CD8-positive, alpha-beta memory T cell (primary cell): ENCODE measurements at regions not wholly inside any gene's neighbourhood (a gene's known extent, or its start where the extent isn't known, plus 50 kb on each side); places are given as distances from the start of the nearest gene placed in this dataset.

Experiments
- CTCF ChIA-PET: fragments of 350-600 bp; sonication (Branson Sonifier 250); formaldehyde crosslinking; loops from one replicate; lab custom pipeline; 2021; ENCODE audit warnings: antibody characterized with exemption; lab: Charles Lee
- POLR2A ChIA-PET: fragments of 350-600 bp; sonication (Branson Sonifier 250); formaldehyde crosslinking; loops from one replicate; lab custom pipeline; 2021; ENCODE audit warnings: antibody characterized with exemption; lab: Charles Lee
- DNase-seq, 5 donors: peaks; one replicate each; pipeline versions ENCODE4 v3.0.0 to v3.0.0-alpha.2; 2020 to 2022; ENCODE audit warnings: mixed read lengths in 1 of 5
- H3K27ac ChIP-seq: one replicate; pipeline ENCODE4 v1.7.0; 2013; ENCODE audit warnings: low read depth, mild to moderate bottlenecking, low read length, moderate library complexity
- H3K27me3 ChIP-seq: 2 replicates; pipeline ENCODE4 v1.7.0; 2013; ENCODE audit warnings: low read length, mild to moderate bottlenecking; ENCODE audit not compliant: insufficient read depth, poor library complexity, severe bottlenecking
- H3K36me3 ChIP-seq: 2 replicates; pipeline ENCODE4 v1.7.0; 2013; ENCODE audit warnings: mild to moderate bottlenecking, low read length, moderate library complexity; ENCODE audit not compliant: insufficient read depth
- H3K4me1 ChIP-seq: 2 replicates; pipeline ENCODE4 v1.7.0; 2013; ENCODE audit warnings: mild to moderate bottlenecking, low read length, moderate library complexity; ENCODE audit not compliant: insufficient read depth
- H3K4me3 ChIP-seq: 2 replicates; pipeline ENCODE4 v1.7.0; 2013; ENCODE audit warnings: mild to moderate bottlenecking, low read length
- H3K9me3 ChIP-seq: 2 replicates; pipeline ENCODE4 v1.7.0; 2013; ENCODE audit warnings: mild to moderate bottlenecking, low read length
- H3K27ac Mint-ChIP-seq, 8 donors: one replicate each; pipeline ENCODE4 v1.8.0; 2020 to 2021; ENCODE audit warnings: mixed read lengths in 8 of 8, mild to moderate bottlenecking in 6 of 8, inconsistent platforms in 3 of 8, moderate library complexity in 3 of 8
- H3K27me3 Mint-ChIP-seq, 2 donors: one replicate each; pipeline ENCODE4 v1.8.0; 2020 to 2021; ENCODE audit warnings: mixed read lengths in 2 of 2, mild to moderate bottlenecking in 1 of 2, moderate library complexity in 1 of 2
- H3K36me3 Mint-ChIP-seq, 3 donors: one replicate each; pipeline ENCODE4 v1.8.0; 2020 to 2021; ENCODE audit warnings: mixed read lengths in 3 of 3, inconsistent platforms in 1 of 3, mild to moderate bottlenecking in 1 of 3
- H3K4me1 Mint-ChIP-seq, 3 donors: one replicate each; pipeline ENCODE4 v1.8.0; 2020 to 2021; ENCODE audit warnings: mixed read lengths in 3 of 3, inconsistent platforms in 1 of 3, mild to moderate bottlenecking in 1 of 3
- H3K4me3 Mint-ChIP-seq, 7 donors: one replicate each; pipeline ENCODE4 v1.8.0; 2020 to 2021; ENCODE audit warnings: mixed read lengths in 7 of 7, mild to moderate bottlenecking in 6 of 7, moderate library complexity in 4 of 7, inconsistent platforms in 2 of 7
- H3K9me3 Mint-ChIP-seq, 5 donors: one replicate each; pipeline ENCODE4 v1.8.0; 2020 to 2022; ENCODE audit warnings: mixed read lengths in 5 of 5, mild to moderate bottlenecking in 3 of 5, moderate library complexity in 2 of 5, inconsistent platforms in 1 of 5

- H3K36me3 Mint-ChIP-seq, result peaks cover 0 to 40% (median 15%) of the 10 kb centered on the region in 3 donors
- H3K4me1 Mint-ChIP-seq, result peaks cover 26 to 60% (median 34%) of the 10 kb centered on the region in 3 donors
- H3K27ac Mint-ChIP-seq, result peak overlapping the region in 6 of 8 donors; percentile 2 to 70 (median 37)
- H3K9me3 Mint-ChIP-seq, result no peaks in the 10 kb centered on the region
- no peaks in the 10 kb centered on the region for H3K27me3 ChIP-seq
- ChIA-PET POLR2A (interaction anchor here (0.6 kb wide), 1 partner anchor 665 kb away, joined by 5 read pairs; no protein-coding TSS in a partner anchor), CTCF (interaction anchor here (1.4 kb wide), 1 partner anchor 10 kb away, joined by 6 read pairs; no protein-coding TSS in a partner anchor)
- H3K4me3 Mint-ChIP-seq, result no peak overlapping the region
- DNase-seq, result no peak
- no peaks in the 10 kb centered on the region for H3K36me3 ChIP-seq
- no peak overlapping the region for H3K4me3 ChIP-seq
- H3K27ac ChIP-seq, result no peak overlapping the region
- H3K9me3 ChIP-seq, result no peaks in the 10 kb centered on the region
- no peaks in the 10 kb centered on the region for H3K27me3 Mint-ChIP-seq
- no peaks in the 10 kb centered on the region for H3K4me1 ChIP-seq
These were observed 405.2 kb downstream of the KLF12 start for GRCh38 chr13:73729046-73729445.

DNA sequence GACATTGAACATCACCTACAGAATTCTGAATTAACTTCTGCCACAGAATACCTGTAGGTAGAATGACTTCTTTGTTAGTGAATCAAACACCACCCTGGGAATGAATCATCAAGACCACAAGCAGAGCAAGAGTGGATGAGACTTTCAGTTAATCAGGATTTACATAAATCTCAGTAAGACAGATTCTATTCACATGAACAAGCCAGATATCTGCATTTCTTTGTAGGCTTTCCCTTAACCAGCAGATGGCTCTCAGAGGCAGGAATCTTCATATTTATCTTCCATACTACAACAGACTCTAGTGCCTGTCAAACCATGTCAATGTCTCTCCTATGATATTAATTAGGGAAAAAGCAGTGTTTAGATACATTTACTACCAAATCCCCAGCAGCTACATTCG, 412.1 kb downstream of the KLF12 start:
- H3K27me3 Mint-ChIP-seq, result no peaks in the 10 kb centered on the region
- H3K4me1 ChIP-seq, result peaks cover 14% of the 10 kb centered on the region
- H3K4me3 Mint-ChIP-seq, result no peak overlapping the region
- H3K9me3 Mint-ChIP-seq, result no peaks in the 10 kb centered on the region
- H3K9me3 ChIP-seq, result no peaks in the 10 kb centered on the region
- ChIA-PET CTCF (interaction anchor here (1.2 kb wide), 1 partner anchor 11 kb away, joined by 4 read pairs; no protein-coding TSS in a partner anchor), POLR2A (no interaction called here)
- no peak for DNase-seq
- peaks cover 37 to 82% (median 61%) of the 10 kb centered on the region in 3 donors for H3K4me1 Mint-ChIP-seq
- no peak overlapping the region for H3K4me3 ChIP-seq
- H3K27ac ChIP-seq, result no peak overlapping the region
- no peaks in the 10 kb centered on the region for H3K36me3 ChIP-seq
- peak overlapping the region in 7 of 8 donors; percentile 7 to 90 (median 61) for H3K27ac Mint-ChIP-seq
- peaks cover 0 to 29% (median 4%) of the 10 kb centered on the region in 3 donors for H3K36me3 Mint-ChIP-seq
- no peaks in the 10 kb centered on the region for H3K27me3 ChIP-seq

GRCh38 chr13:73721571-73721970, 412.6 kb downstream of the KLF12 start:
- H3K9me3 Mint-ChIP-seq, result no peaks in the 10 kb centered on the region
- H3K9me3 ChIP-seq, result no peaks in the 10 kb centered on the region
- no peak for DNase-seq
- H3K4me3 ChIP-seq, result no peak overlapping the region
- H3K4me1 Mint-ChIP-seq, result peaks cover 41 to 84% (median 67%) of the 10 kb centered on the region in 3 donors
- no peak overlapping the region for H3K27ac ChIP-seq
- peaks cover 19% of the 10 kb centered on the region for H3K4me1 ChIP-seq
- H3K36me3 ChIP-seq, result no peaks in the 10 kb centered on the region
- peak overlapping the region; percentile 7 to 90 (median 59) for H3K27ac Mint-ChIP-seq
- H3K27me3 Mint-ChIP-seq, result no peaks in the 10 kb centered on the region
- POLR2A ChIA-PET, result no interaction called here
- H3K36me3 Mint-ChIP-seq, result peaks cover 0 to 25% (median under 1%) of the 10 kb centered on the region in 3 donors
- H3K27me3 ChIP-seq, result no peaks in the 10 kb centered on the region
- H3K4me3 Mint-ChIP-seq, result no peak overlapping the region
- CTCF ChIA-PET, result no interaction called here

GRCh38 chr13:73720216-73720840, 413.9 kb downstream of the KLF12 start:
- no peaks in the 10 kb centered on the region for H3K9me3 ChIP-seq
- Mint-ChIP-seq H3K9me3 (no peaks in the 10 kb centered on the region), H3K27me3 (no peaks in the 10 kb centered on the region), H3K4me3 (no peak overlapping the region), H3K4me1 (peaks cover 54 to 91% (median 79%) of the 10 kb centered on the region in 3 donors), H3K36me3 (peaks cover 0 to 24% (median 2%) of the 10 kb centered on the region in 3 donors), H3K27ac (peak overlapping the region in 7 of 8 donors; percentile 26 to 90 (median 43))
- ChIA-PET CTCF (interaction anchor here (0.8 to 1.2 kb wide), 3 partner anchors 9 to 460 kb away, joined by 3 read pairs; no protein-coding TSS in a partner anchor), POLR2A (no interaction called here)
- no peaks in the 10 kb centered on the region for H3K27me3 ChIP-seq
- peaks cover 31% of the 10 kb centered on the region for H3K4me1 ChIP-seq
- H3K4me3 ChIP-seq, result no peak overlapping the region
- H3K27ac ChIP-seq, result no peak overlapping the region
- H3K36me3 ChIP-seq, result no peaks in the 10 kb centered on the region
- DNase-seq, result no peak

- POLR2A ChIA-PET, result no interaction called here
- H3K27ac Mint-ChIP-seq, result peak overlapping the region; percentile 36 to 97 (median 79)
- H3K4me3 Mint-ChIP-seq, result peak overlapping the region in 1 of 7 donors; percentile 50
- H3K27me3 Mint-ChIP-seq, result no peaks in the 10 kb centered on the region
- peaks cover 69 to 98% (median 85%) of the 10 kb centered on the region in 3 donors for H3K4me1 Mint-ChIP-seq
- H3K9me3 ChIP-seq, result no peaks in the 10 kb centered on the region
- DNase-seq, result no peak
- H3K4me1 ChIP-seq, result peaks cover 51% of the 10 kb centered on the region
- H3K9me3 Mint-ChIP-seq, result no peaks in the 10 kb centered on the region
- H3K4me3 ChIP-seq, result no peak overlapping the region
- no peak overlapping the region for H3K27ac ChIP-seq
- H3K36me3 ChIP-seq, result peaks cover 9% of the 10 kb centered on the region
- no peaks in the 10 kb centered on the region for H3K27me3 ChIP-seq
- peaks cover 3 to 31% (median 6%) of the 10 kb centered on the region in 3 donors for H3K36me3 Mint-ChIP-seq
- CTCF ChIA-PET, result interaction anchor here (0.8 to 1.8 kb wide), 2 partner anchors 11 to 49 kb away, joined by 3 to 6 read pairs; no protein-coding TSS in a partner anchor
These were observed 416.0 kb downstream of the KLF12 start for GRCh38 chr13:73718246-73718645.

- H3K36me3 Mint-ChIP-seq, result peaks cover 3 to 38% (median 12%) of the 10 kb centered on the region in 3 donors
- Histone ChIP-seq H3K27ac (no peak overlapping the region), H3K36me3 (peaks cover 16% of the 10 kb centered on the region), H3K9me3 (no peaks in the 10 kb centered on the region), H3K4me3 (no peak overlapping the region), H3K27me3 (no peaks in the 10 kb centered on the region), H3K4me1 (peaks cover 51% of the 10 kb centered on the region)
- peak overlapping the region in 6 of 7 donors; percentile 0 to 50 (median 7) for H3K4me3 Mint-ChIP-seq
- no peaks in the 10 kb centered on the region for H3K27me3 Mint-ChIP-seq
- H3K4me1 Mint-ChIP-seq, result peaks cover 67 to 98% (median 83%) of the 10 kb centered on the region in 3 donors
- ChIA-PET POLR2A (interaction anchor here (0.7 kb wide), 1 partner anchor 908 kb away, joined by 3 read pairs; no protein-coding TSS in a partner anchor), CTCF (interaction anchor here (1.0 to 1.8 kb wide), 2 partner anchors 12 to 569 kb away, joined by 4 to 6 read pairs; no protein-coding TSS in a partner anchor)
- H3K27ac Mint-ChIP-seq, result peak overlapping the region; percentile 43 to 97 (median 86)
- no peak for DNase-seq
- H3K9me3 Mint-ChIP-seq, result no peaks in the 10 kb centered on the region
These were observed 416.6 kb downstream of the KLF12 start for GRCh38 chr13:73717632-73718031.

DNA sequence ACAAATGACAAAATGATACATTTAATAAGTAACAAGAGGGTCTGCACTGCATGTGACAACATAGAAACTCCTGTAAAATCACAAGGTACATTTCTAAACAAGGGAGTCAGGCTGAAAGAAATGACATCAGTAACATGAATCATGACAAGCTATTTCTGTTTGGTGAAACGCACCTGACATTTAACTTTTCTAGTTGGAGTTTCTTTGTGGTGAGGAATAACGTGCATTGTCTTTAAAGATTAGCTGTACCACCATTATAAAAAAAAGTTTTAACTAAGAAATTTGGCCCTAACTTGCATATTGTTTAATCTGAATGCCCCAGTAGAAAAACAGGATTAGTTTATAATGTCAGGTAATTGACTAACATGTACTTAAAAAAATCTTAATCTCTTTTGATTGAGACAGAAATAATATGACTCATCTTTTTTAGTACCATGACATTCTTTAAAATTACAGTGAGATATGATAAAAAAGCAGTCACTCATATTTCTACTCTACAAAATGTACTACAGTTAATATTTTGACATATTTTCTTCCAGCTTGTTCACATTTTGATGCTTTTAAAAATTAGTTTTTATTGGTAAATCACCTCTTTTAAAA, 418.2 kb downstream of the KLF12 start:
- peaks cover 3 to 50% (median 20%) of the 10 kb centered on the region in 3 donors for H3K36me3 Mint-ChIP-seq
- peak overlapping the region; percentile 30 for H3K4me3 ChIP-seq
- H3K27ac Mint-ChIP-seq, result peak overlapping the region; percentile 84 to 97 (median 94)
- DNase-seq, result no peak
- H3K36me3 ChIP-seq, result peaks cover 20% of the 10 kb centered on the region
- H3K27me3 ChIP-seq, result no peaks in the 10 kb centered on the region
- no peaks in the 10 kb centered on the region for H3K27me3 Mint-ChIP-seq
- peaks cover 51% of the 10 kb centered on the region for H3K4me1 ChIP-seq
- no peaks in the 10 kb centered on the region for H3K9me3 ChIP-seq
- ChIA-PET CTCF (interaction anchor here (1.4 kb wide), 1 partner anchor 13 kb away, joined by 3 read pairs; no protein-coding TSS in a partner anchor), POLR2A (interaction anchor here (2.0 kb wide), 1 partner anchor 50 kb away, joined by 7 read pairs; no protein-coding TSS in a partner anchor)
- peaks cover 54 to 92% (median 75%) of the 10 kb centered on the region in 3 donors for H3K4me1 Mint-ChIP-seq
- H3K4me3 Mint-ChIP-seq, result peak overlapping the region; percentile 13 to 87 (median 77)
- no peaks in the 10 kb centered on the region for H3K9me3 Mint-ChIP-seq
- peak overlapping the region; percentile 52 for H3K27ac ChIP-seq
